OCI-LY7 (cell line): ENCODE measurements at regions not wholly inside any gene's neighbourhood (a gene's known extent, or its start where the extent isn't known, plus 50 kb on each side); places are given as distances from the start of the nearest gene placed in this dataset.

Source experiments
- BruUV-seq: library from RNA; stranded (reverse); fragments of 400-500 nt; replicated peaks from 2 replicates; lab custom pipeline; 2021; lab: Mats Ljungman, UMichigan
- CTCF ChIA-PET: fragments of 300-600 bp; sonication (Branson Sonifier 250); formaldehyde crosslinking; loops from one replicate; lab custom pipeline; 2022; ENCODE audit warnings: antibody characterized with exemption; ENCODE audit not compliant: unreplicated experiment; lab: Charles Lee
- POLR2A ChIA-PET: fragments of 300-600 bp; sonication (Branson Sonifier 250); formaldehyde crosslinking; loops from one replicate; lab custom pipeline; 2022; ENCODE audit warnings: antibody characterized with exemption; lab: Charles Lee
- DNase-seq: peaks from one replicate; pipeline ENCODE4 v3.0.0-alpha.2; 2015; ENCODE audit warnings: low spot score
- H2AFZ ChIP-seq: fragments of 200-600 bp; sonication (generic), shearing (Covaris generic); 2 replicates; pipeline ENCODE4 v1.6.1; 2014; ENCODE audit warnings: mild to moderate bottlenecking, antibody characterized with exemption, low read length, moderate library complexity
- H3K27ac ChIP-seq: fragments of 200-600 bp; sonication (generic); 2 replicates; pipeline ENCODE4 v1.5.1; 2014; ENCODE audit warnings: mixed run types, low read depth, mild to moderate bottlenecking, moderate library complexity, low read length, inconsistent platforms; ENCODE audit not compliant: poor library complexity, severe bottlenecking
- H3K36me3 ChIP-seq: fragments of 200-600 bp; sonication (generic); 2 replicates; pipeline ENCODE4 v1.6.1; 2014; ENCODE audit warnings: mild to moderate bottlenecking, antibody characterized with exemption, low read length, moderate library complexity, mixed read lengths; ENCODE audit not compliant: insufficient read depth
- H3K4me1 ChIP-seq: fragments of 200-600 bp; sonication (generic); 2 replicates; pipeline ENCODE4 v1.5.1; 2014; ENCODE audit warnings: mild to moderate bottlenecking, low read length; ENCODE audit not compliant: insufficient read depth, poor library complexity, severe bottlenecking
- H3K4me2 ChIP-seq: fragments of 200-600 bp; sonication (generic); 2 replicates; pipeline ENCODE4 v1.6.1; 2014; ENCODE audit warnings: mild to moderate bottlenecking, low read length
- H3K4me3 ChIP-seq: fragments of 200-600 bp; sonication (generic); 2 replicates; pipeline ENCODE4 v1.5.1; 2014; ENCODE audit warnings: mild to moderate bottlenecking, low read depth, low read length; ENCODE audit not compliant: poor library complexity, severe bottlenecking
- H3K79me2 ChIP-seq: fragments of 200-600 bp; sonication (generic); 2 replicates; pipeline ENCODE4 v1.6.1; 2016; ENCODE audit warnings: low read depth, mild to moderate bottlenecking, low read length, moderate library complexity, mixed read lengths; ENCODE audit not compliant: insufficient read depth
- H3K9me2 ChIP-seq: fragments of 200-600 bp; sonication (generic); 2 replicates; pipeline ENCODE4 v1.6.1; 2016; ENCODE audit warnings: mild to moderate bottlenecking, low read length, mixed read lengths; ENCODE audit not compliant: insufficient read depth
- H3K9me3 ChIP-seq: fragments of 200-600 bp; sonication (generic); 2 replicates; pipeline ENCODE4 v1.6.1; 2014; ENCODE audit warnings: mild to moderate bottlenecking, mixed run types, low read length, mixed read lengths
- H4K20me1 ChIP-seq: fragments of 200-600 bp; sonication (generic); 2 replicates; pipeline ENCODE4 v1.6.1; 2014; ENCODE audit warnings: mild to moderate bottlenecking, antibody characterized with exemption, low read length, moderate library complexity, mixed read lengths; ENCODE audit not compliant: insufficient read depth
- EZH2phosphoT487 ChIP-seq: fragments of 200-600 bp; sonication (generic); IDR thresholded peaks from 2 replicates; pipeline ENCODE4 v1.6.1; 2018; ENCODE audit warnings: low read depth, borderline replicate concordance, mild to moderate bottlenecking, mixed run types, antibody characterized with exemption, low read length, moderate library complexity, mixed read lengths
- intact Hi-C: fragments of 100-400 bp; cut with micrococcal nuclease; formaldehyde crosslinking; loops from one replicate; pipeline ENCODE4 v1.10.0; 2022; ENCODE audit not compliant: unreplicated experiment
- TF ChIP-seq, protein P1 (sequence below): fragments of 200-600 bp; sonication (generic); conservative IDR thresholded peaks from 2 replicates; pipeline ENCODE4 v1.5.1; 2014; ENCODE audit warnings: mild to moderate bottlenecking, antibody characterized with exemption, low read length, moderate library complexity, mixed read lengths

DNA sequence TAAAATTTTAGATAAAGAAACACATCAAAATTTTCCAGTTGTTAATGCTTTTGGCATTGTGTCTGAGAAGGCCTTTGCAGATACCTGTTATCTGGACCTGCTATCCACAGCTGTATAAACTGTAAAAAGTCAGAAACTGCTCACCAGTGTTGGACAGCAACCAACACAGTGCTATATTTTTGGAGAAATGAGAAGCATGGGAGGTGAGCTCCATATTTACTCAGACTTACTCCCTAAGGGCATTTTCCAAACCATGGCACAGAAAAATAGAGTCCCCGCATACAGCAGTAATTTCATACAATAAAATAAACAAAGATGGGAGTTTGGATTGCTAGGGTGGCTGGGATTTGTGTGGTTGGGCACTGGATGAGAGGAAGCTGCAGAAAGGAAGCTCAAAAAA is 136.3 kb upstream of the GLI3 start:
- Histone ChIP-seq H4K20me1 (no peaks in the 10 kb centered on the region), H3K4me1 (no peaks in the 10 kb centered on the region), H2AFZ (no peak overlapping the region), H3K9me3 (no peaks in the 10 kb centered on the region), H3K9me2 (no peaks in the 10 kb centered on the region), H3K27ac (no peak overlapping the region), H3K79me2 (no peaks in the 10 kb centered on the region), H3K4me3 (no peak overlapping the region), H3K36me3 (no peaks in the 10 kb centered on the region), H3K4me2 (no peak overlapping the region)
- DNase-seq = no peak
- BruUV-seq = no TSS peak
- POLR2A ChIA-PET = interaction anchor here (0.7 kb wide), 1 partner anchor 8 kb away, joined by 4 read pairs; no protein-coding TSS in a partner anchor
- TF ChIP-seq, protein P1, sequence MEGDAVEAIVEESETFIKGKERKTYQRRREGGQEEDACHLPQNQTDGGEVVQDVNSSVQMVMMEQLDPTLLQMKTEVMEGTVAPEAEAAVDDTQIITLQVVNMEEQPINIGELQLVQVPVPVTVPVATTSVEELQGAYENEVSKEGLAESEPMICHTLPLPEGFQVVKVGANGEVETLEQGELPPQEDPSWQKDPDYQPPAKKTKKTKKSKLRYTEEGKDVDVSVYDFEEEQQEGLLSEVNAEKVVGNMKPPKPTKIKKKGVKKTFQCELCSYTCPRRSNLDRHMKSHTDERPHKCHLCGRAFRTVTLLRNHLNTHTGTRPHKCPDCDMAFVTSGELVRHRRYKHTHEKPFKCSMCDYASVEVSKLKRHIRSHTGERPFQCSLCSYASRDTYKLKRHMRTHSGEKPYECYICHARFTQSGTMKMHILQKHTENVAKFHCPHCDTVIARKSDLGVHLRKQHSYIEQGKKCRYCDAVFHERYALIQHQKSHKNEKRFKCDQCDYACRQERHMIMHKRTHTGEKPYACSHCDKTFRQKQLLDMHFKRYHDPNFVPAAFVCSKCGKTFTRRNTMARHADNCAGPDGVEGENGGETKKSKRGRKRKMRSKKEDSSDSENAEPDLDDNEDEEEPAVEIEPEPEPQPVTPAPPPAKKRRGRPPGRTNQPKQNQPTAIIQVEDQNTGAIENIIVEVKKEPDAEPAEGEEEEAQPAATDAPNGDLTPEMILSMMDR = no peak
- no peak for TF ChIP-seq EZH2phosphoT487
- intact Hi-C loops = no loop called here
- CTCF ChIA-PET = no interaction called here

DNA sequence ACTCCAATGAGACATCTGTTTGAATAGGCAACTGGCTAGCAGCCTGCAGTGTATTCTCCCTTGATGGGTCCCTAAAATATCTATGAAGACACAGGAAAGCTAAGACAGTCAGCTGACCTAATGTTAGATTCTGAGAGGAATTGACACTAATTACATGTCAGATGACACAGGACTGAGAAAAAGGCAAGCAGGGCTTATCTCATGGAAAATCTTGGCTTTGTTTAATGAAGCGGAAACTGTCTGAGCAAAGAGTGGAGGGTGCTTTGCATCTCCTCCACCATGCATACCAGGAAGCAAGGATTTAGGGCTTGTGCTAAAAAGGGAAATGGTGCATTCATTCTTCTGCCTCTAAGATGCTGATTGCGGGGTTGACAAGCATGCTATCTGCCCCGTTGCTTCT is 135.5 kb upstream of the GLI3 start:
- POLR2A ChIA-PET = no interaction called here
- Histone ChIP-seq H3K79me2 (no peaks in the 10 kb centered on the region), H3K9me3 (no peaks in the 10 kb centered on the region), H3K4me1 (no peaks in the 10 kb centered on the region), H3K4me2 (no peak overlapping the region), H3K4me3 (no peak overlapping the region), H3K36me3 (no peaks in the 10 kb centered on the region), H3K9me2 (no peaks in the 10 kb centered on the region), H4K20me1 (no peaks in the 10 kb centered on the region), H3K27ac (no peak overlapping the region), H2AFZ (no peak overlapping the region)
- DNase-seq = no peak
- CTCF ChIA-PET = no interaction called here
- no peak for TF ChIP-seq EZH2phosphoT487
- TF ChIP-seq, protein P1 = no peak
- no TSS peak for BruUV-seq
- intact Hi-C loops = no loop called here

DNA sequence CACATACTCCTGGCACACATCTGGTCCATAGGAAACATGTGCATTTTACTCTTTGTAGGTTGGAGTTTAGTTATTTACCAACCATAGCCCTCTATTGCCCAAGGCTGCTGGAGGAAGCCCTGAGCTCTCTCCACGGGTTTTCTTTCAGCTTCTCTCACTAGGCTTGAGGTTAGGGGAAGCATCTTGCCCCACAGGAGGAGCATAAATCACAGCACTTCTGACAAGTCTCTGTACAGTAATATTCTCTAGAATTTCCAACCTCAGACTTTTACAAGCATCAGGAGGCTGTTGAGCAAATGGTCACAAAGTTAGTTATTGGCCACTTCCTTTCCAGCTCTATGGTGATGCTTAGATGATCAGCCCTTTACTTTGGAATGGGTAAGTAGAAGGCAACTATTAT is 122.9 kb upstream of the GLI3 start:
- CTCF ChIA-PET = no interaction called here
- Histone ChIP-seq H3K4me1 (no peaks in the 10 kb centered on the region), H3K79me2 (no peaks in the 10 kb centered on the region), H2AFZ (no peak overlapping the region), H3K9me2 (no peaks in the 10 kb centered on the region), H3K4me2 (no peak overlapping the region), H3K4me3 (no peak overlapping the region), H4K20me1 (no peaks in the 10 kb centered on the region), H3K36me3 (no peaks in the 10 kb centered on the region), H3K9me3 (no peaks in the 10 kb centered on the region), H3K27ac (no peak overlapping the region)
- intact Hi-C loops = no loop called here
- DNase-seq = no peak
- POLR2A ChIA-PET = no interaction called here
- TF ChIP-seq, protein P1 = no peak
- TF ChIP-seq EZH2phosphoT487 = no peak
- BruUV-seq = no TSS peak
